ENCODE measurements at regions not wholly inside any gene's neighbourhood (a gene's known extent, or its start where the extent isn't known, plus 50 kb on each side); places are given as distances from the start of the nearest gene placed in this dataset.

DNA sequence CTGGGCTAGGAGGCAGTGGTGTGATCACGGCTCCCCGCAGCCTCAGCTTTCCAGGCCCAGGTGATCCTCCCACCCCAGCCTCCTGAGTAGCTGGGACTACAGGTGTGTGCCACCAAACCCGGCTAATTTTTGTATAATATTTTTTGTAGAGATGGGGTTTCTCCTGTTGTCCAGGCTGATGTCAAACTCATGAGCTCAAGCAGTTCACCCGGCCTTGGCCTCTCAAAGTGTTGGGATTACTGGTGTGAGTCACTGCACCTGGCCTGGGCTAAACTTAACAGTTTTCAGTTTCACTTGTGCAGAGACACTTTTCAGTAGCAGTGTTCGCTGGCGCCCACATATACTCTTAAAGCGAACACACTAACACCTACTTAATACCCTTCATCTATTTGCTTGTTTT lies 205.6 kb upstream of the ZNF608 start:
- DNase-seq (ENCODE audit: low read depth), result peak; percentile 8
- H3K4me3 ChIP-seq (ENCODE audit: control insufficient read depth, low read depth, low read length), result no peak overlapping the region
- TF ChIP-seq, protein P1, sequence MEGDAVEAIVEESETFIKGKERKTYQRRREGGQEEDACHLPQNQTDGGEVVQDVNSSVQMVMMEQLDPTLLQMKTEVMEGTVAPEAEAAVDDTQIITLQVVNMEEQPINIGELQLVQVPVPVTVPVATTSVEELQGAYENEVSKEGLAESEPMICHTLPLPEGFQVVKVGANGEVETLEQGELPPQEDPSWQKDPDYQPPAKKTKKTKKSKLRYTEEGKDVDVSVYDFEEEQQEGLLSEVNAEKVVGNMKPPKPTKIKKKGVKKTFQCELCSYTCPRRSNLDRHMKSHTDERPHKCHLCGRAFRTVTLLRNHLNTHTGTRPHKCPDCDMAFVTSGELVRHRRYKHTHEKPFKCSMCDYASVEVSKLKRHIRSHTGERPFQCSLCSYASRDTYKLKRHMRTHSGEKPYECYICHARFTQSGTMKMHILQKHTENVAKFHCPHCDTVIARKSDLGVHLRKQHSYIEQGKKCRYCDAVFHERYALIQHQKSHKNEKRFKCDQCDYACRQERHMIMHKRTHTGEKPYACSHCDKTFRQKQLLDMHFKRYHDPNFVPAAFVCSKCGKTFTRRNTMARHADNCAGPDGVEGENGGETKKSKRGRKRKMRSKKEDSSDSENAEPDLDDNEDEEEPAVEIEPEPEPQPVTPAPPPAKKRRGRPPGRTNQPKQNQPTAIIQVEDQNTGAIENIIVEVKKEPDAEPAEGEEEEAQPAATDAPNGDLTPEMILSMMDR (conservative IDR thresholded peaks at IDR 0.05; ENCODE audit: control insufficient read depth, insufficient read depth, low read depth, low read length), result no peak

DNA sequence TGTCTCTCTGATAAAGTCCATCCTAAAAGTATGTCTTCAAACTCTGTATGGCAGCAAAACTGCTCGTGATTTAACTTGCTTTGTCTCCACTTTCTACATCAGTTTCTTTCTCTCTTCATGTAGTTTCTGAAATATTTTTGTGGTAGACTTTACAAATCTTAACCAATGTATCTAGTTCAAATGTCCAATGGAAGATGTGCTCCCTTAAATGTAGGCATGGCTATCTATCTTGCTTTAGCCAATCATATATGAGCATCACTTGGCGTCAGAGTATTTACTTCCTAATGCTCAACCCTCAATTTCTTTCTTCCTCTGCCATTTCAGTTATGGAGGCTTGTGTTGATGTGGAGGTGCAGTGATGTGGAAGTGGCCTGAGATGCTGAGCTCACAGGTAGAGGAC lies 206.1 kb upstream of the ZNF608 start:
- TF ChIP-seq, protein P1 (conservative IDR thresholded peaks at IDR 0.05; ENCODE audit: control insufficient read depth, insufficient read depth, low read depth, low read length), result no peak
- no peak for DNase-seq (ENCODE audit: low read depth)
- no peak overlapping the region for H3K4me3 ChIP-seq (ENCODE audit: control insufficient read depth, low read depth, low read length)

DNA sequence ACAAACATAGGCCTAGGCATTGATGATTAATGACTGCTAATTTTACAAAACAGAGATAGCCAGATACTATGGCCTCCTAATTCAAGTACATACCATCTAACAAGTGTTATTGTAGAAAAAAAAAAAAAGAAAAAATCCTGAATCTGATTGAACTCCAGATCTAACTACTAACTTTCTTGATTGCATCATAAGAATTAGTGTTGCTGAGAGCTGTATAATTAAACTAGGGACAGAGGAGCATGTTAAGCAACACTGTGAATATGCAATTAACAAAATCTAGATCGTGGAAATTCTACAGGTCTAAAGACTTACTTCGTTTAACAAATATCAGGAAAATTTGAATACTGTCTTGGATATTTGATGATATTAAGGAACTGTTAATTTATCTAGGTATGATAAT lies 208.3 kb upstream of the ZNF608 start:
- no peak for DNase-seq (ENCODE audit: low read depth)
- TF ChIP-seq, protein P1 (conservative IDR thresholded peaks at IDR 0.05; ENCODE audit: control insufficient read depth, insufficient read depth, low read depth, low read length), result no peak
- H3K4me3 ChIP-seq (ENCODE audit: control insufficient read depth, low read depth, low read length), result no peak overlapping the region

DNA sequence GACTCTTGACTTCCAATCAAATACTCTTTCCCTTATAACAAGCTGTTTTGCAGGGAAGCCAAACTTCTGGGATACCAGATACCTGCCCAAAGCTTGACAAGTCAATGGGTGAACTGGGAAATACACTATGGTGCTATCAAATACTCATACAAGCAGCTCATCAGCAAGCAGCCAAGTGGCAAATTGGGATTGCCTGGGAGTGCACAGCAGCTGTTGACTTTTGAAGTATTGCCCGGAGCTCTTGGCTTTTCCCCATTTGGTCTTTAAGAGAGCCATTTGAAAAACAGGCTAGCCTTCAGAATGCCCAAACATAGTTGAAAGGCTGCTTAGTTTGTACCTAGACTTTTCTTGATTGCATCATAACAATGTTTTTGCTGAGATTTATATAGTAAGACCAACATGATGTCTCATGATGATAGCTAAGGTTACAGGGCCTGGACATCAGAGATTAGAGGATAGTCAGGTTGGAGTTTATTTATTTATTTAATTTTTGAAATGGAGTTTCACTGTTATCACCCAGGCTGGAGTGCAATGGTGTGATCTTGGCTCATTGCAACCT lies 210.1 kb upstream of the ZNF608 start:
- DNase-seq (ENCODE audit: low read depth), result no peak
- TF ChIP-seq, protein P1 (conservative IDR thresholded peaks at IDR 0.05; ENCODE audit: control insufficient read depth, insufficient read depth, low read depth, low read length), result no peak
- H3K4me3 ChIP-seq (ENCODE audit: control insufficient read depth, low read depth, low read length), result no peak overlapping the region

DNA sequence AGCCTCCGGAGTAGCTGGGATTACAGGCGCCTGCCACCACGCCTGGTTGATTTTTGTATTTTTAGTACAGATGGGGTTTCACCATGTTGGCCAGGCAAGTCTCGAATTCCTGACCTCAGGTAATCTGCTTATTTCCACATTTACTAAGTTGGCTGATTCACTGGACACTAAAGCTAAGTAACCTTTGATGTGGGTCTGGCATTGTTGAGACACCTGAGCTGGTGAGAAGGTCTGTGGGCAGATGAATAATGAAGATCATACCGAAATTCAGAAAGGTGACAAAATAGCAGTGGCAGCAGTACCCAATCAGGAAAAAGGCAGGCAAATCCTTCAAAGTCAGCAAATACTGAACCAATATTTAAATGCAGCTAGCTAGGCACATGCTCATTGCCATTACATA lies 210.6 kb upstream of the ZNF608 start:
- no peak overlapping the region for H3K4me3 ChIP-seq (ENCODE audit: control insufficient read depth, low read depth, low read length)
- DNase-seq (ENCODE audit: low read depth), result no peak
- TF ChIP-seq, protein P1 (conservative IDR thresholded peaks at IDR 0.05; ENCODE audit: control insufficient read depth, insufficient read depth, low read depth, low read length), result no peak

DNA sequence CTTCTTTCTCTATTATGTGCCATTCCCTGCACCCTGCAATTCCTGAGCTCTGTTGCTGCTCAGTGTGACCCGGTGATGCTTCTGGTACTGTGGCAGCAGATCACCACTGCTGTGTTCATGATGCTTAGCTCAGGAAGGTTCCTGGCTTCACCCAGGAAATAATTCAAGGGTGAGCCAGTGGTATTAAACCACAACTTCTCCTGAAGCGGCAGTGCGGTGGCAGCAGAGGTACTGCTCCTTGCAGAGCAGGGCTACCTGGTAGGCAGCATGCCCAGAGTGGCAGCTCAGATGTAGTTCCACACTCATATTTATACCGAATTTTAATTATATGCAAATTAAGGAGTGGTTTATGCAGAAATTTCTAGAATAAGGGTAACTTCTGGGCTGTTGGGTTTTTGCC lies 213.8 kb upstream of the ZNF608 start:
- TF ChIP-seq, protein P1 (conservative IDR thresholded peaks at IDR 0.05; ENCODE audit: control insufficient read depth, insufficient read depth, low read depth, low read length), result no peak
- DNase-seq (ENCODE audit: low read depth), result no peak
- H3K4me3 ChIP-seq (ENCODE audit: control insufficient read depth, low read depth, low read length), result no peak overlapping the region

DNA sequence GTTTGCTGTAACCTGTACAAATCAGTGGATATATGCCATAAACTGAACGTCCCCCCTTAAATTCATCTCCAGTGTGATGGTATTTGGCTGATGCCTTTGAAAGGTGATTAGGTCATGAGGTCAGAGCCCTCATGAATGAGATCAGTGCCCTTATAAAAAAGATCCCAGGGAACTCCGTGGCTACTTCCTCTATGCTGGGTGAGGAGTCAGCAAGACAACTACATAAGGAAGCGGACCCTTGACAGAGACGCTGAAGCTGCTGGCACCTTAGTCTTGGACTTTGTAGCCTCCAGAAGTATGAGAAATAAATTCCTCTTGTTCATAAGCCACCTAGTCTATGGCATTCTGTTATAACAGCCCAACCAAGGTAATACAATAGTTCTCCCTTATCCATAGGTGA lies 215.1 kb upstream of the ZNF608 start:
- H3K4me3 ChIP-seq (ENCODE audit: control insufficient read depth, low read depth, low read length), result no peak overlapping the region
- TF ChIP-seq, protein P1 (conservative IDR thresholded peaks at IDR 0.05; ENCODE audit: control insufficient read depth, insufficient read depth, low read depth, low read length), result no peak
- DNase-seq (ENCODE audit: low read depth), result no peak

Data from fibroblast of mammary gland (primary cell).